ENCODE measurements at regions not wholly inside any gene's neighbourhood (a gene's known extent, or its start where the extent isn't known, plus 50 kb on each side); places are given as distances from the start of the nearest gene placed in this dataset.

DNA sequence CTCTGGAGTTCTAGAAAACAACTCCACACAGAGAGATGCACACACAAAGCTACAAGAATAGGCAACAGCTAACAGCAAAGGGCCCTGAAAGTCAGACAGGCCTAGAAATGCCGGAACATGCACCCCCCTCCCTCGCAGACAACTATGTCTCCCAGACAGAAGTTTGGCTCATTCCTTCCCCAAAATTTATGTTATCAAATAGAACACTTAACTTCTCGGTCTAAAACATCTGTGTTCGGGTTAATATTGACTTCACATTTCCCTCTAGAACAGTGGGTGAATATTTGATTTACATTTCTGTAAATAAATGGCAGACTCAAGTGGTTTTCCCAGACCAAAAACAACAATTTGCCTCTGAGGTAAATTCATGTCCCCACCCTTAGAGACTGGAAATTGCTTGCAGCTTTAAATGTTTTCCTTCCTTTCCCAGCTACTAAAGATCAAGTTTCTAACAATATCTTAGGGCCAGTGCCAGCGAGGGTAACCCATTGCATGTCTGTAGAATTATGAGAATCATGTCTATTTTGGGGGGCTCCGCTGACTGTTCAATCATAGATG, 92.5 kb upstream of the INHBA start:
- no peak for DNase-seq (ENCODE audit: low read depth)

DNA sequence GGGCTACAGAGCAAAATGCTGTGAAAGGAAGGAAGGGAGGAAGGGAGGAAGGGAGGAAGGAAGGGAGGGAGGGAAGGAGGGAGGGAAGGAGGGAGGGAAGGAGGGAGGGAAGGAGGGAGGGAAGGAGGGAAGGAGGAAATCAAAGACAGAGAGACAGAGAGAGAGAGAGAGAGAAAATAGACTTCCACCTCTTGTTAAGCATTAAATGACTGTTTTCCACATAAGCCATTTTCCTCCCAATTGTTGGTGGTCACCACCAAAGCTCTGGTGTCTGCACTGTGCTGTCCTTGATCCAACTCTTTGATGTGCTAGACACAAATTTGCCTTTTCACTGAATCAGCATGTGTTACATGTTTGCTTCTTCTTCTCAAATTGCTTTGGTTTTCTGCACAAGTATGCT, 90.7 kb upstream of the INHBA start:
- no peak for DNase-seq (ENCODE audit: low read depth)

DNA sequence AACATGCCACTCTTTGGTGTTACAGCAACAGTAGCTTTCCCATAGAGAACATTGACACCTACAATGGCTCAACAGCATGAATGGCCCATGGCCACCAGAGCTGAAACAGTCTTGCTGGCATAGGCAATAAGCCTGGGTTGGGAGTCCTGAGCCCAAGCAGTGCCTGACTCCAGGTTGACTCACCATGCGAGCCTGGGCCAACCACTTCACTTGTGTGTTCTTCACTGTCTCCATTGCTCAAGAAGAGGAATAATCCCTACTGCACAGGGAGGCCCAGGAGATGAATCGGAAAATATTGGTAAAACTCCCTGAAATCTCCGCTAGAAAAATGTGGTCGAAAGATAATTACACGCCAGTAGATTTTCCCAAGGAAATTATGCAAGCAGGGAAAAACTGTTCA, 89.2 kb upstream of the INHBA start:
- DNase-seq (ENCODE audit: low read depth) = no peak

DNA sequence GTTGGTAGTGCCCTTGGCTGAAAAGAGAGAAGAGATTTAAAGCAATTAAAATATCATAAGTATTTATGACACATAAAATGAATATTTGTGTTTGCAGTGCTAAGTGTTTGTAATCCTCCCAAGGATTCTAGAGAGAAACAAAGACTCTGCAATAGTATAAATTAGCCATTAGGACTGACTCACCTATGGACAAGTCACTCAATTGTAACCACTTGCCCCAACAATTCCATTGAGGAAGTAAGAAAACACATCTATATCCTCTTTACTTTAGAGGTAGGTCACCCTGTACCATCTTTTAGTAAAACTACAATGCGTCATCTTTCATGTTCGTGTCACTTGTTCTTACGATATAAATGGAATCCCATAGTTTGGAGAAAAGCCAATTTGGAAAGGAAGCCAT, 85.7 kb upstream of the INHBA start:
- no peak for DNase-seq (ENCODE audit: low read depth)

DNA sequence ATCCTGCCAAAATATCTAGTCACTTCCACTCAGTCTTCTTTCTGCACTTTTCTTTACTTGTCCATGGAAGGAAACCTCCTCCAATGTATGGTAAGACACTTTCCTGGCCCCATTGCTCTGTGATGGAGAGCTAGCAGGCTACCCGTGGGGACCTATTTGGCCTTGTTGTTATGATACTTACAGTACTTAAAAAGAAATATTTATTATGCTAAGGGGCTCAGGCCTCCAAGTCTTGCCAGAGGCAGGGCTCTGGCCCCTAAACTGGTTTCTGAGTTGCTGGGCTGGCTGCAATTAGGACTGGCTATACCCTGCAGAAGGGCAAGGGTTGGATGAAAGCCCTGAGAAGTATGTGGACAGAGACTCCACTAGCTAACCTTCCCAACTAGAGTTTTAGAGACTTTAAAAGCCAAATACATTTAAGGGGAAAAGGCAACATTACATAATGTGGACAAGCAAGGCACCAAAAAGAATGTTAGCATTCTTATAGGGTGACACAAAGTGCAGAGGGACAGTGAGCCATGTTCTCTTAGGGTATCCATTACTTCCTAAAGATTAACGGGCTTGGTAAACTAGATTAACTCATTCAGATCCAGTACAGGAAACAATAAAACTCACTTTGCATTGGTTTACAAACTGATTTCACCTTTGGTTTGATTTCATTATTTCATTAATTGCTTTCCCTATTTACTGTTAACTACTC, 84.9 kb upstream of the INHBA start:
- DNase-seq (ENCODE audit: low read depth) = no peak

DNA sequence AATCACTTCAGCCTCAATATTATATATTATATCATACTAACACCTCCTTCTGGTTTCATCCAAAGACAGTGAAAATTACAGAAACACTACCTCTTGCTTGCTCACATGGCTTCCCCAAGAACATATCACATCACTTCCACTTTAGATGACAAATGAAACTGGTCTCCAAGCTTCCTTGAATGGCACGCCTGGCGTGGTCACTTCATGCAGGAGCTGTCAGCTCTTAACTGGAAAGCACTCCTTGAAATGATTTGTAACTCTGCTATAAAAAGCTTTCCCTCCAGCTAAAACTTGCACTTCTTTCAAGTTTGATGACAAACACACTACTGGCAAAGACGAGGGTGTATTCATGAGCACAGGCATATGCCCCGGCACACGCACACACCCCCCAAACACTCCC, 84.1 kb upstream of the INHBA start:
- no peak for DNase-seq (ENCODE audit: low read depth)

DNA sequence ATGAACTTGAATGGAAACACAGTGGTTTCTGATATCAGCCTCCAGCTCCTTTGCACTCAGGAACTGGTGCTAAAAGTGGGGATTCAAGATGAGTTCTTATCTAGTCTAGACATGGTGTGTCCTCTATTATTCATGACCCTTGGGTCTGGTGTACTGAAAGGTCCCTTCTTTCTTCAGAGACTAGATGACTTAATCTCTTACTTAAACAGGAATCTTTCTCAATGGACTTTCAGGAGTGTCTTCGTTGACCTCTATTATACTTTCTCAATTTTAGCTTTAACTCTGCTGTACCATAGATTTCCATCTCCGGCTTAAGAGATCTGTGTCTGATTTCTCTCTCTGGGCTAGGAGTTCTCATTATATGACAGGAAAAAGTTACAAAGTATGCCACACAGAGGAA, 83.5 kb upstream of the INHBA start:
- DNase-seq (ENCODE audit: low read depth) = no peak

DNA sequence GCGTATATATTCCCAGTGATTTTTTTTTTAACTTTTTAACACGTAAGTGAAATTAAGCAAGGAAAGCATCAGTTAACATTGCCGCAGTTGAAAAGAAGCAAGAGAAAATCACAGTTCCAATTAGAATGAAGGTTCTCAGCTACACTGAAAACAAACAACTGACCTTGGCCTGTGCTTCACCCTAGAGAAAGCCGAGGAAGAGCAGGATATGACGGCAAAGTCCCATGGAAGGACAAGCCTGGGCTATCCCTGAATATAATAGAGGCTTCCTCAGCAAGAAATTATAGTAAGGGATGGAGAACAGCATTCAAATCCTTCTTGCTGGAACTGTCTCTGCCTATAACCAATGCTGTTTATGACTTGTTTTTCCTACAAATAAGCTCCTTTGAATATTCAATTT, 83.0 kb upstream of the INHBA start:
- DNase-seq (ENCODE audit: low read depth) = no peak

DNA sequence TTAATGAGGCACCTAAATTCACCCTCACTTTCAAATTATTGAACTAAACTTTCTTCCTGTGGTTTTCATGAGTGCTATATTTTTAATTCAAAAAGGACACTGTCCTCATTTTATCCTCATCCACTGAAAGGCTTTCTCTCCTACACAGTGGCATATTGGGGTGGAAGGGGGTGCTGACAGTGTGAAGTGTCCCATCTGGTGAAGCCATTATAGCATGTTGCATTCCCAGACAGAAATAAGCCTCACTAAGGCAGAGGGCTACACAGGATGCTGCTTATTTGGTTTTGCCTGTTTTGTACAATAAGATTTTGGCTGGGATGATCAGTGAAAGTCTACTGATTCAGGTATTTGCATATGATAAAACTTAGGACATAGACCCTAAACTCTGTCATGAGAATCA, 82.4 kb upstream of the INHBA start:
- no peak for DNase-seq (ENCODE audit: low read depth)

DNA sequence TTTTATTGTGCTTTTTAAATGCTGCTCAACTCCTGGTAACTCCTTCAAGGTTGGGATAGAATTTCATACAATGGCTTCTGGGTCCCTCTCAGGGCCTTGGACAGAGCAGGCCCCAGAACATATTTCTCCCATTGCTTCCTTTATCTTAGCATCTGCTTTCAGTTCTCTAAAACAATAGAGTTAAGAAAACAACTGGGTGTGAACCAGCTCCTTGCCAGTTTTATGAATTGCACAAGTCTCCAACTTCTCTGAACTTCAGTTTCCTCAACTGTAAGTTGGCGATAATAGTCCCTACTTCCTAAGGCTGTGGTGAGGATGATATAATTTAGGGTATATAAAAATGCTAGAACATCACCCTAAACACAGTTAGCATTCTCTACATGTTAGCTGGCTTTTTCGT, 77.0 kb upstream of the INHBA start:
- no peak for DNase-seq (ENCODE audit: low read depth)

DNA sequence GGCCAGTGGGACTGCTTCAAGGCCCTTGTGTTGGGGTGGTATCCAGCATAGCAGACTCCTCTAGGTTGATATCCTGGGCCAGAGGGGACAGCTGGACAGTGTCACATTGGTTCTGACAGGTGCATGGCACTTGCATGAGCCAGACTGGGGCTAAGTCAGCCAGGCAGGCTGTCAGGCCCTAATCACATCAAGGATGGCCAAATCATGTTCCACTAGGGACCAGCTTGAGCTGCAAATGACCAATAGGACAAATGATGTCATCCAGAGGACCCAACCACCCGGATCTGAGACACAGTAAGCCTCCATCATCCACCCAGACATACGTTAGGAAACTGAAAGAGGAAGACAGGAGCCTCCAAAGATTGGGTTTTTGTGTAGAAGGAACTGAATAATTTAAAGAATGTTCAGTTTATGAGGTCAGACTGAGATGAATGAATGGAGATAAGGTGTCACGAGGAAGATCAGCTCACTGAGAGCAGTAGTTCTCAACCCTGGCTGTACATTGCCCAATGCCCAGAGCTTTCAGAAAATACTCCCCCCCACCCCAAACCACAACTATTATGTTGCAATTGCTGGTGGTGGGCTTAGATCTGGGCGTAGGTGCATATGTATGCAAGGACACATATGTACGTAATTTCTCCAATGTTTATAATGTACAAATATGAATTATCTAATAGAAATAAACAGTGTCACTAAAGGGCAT, 75.2 kb upstream of the INHBA start:
- DNase-seq (ENCODE audit: low read depth) = no peak

DNA sequence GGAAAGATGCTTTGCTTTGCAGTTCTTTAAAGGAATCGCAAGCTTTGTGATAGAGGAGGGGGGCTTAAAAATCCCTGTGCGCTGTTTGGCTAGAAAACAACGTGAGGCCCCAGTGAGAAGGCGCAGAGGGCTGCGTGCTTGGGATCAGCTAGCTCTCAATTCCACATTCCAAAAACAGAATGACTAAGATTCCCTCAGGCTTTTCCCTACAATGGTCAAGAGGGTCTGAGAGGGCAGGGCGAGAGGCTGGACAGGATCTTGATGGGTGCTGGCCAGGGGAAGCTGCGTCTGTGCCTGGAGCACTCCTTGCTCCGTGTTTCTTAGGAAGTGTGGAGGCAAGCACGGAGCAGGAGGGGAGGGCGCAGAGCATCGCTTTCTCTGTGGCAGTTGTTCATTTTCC, 72.1 kb upstream of the INHBA start:
- no peak for DNase-seq (ENCODE audit: low read depth)

DNA sequence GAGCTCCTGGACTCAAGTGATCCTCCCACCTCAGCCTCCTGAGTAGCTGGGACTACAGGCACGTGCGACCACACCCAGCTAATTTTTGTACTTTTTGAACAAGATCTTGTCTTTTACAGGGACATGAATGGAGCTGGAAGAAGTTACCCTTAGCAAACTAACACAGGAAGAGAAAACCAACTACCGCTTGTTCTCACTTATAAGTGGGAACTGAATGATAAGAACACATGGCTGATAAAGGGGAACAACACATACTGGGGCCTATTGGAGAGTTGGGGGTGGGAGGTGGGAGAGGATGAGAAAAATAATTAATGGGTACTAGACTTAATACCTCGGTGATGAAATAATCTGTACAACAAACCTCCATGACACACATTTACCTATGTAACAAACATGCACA, 70.9 kb upstream of the INHBA start:
- DNase-seq (ENCODE audit: low read depth) = no peak

DNA sequence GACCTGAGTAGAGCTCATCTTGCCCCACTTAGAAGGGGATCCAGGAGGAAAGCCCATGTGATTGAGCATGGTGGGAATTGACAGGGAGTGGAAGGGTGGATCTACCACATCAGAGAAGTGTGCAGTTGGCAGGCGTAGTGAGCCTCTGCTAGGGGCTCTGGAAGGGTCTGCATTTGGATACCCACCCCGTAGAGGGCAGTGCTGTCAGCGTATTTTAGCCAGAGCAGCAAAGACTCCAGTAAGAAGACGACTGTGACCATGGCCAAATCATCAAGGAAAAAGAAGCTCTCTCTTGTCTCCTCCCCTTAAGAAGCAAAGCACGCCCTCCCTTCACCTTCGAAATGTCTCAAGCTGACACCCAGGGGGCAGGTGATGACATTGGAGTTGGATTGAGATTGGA, 68.8 kb upstream of the INHBA start:
- no peak for DNase-seq (ENCODE audit: low read depth)

DNA sequence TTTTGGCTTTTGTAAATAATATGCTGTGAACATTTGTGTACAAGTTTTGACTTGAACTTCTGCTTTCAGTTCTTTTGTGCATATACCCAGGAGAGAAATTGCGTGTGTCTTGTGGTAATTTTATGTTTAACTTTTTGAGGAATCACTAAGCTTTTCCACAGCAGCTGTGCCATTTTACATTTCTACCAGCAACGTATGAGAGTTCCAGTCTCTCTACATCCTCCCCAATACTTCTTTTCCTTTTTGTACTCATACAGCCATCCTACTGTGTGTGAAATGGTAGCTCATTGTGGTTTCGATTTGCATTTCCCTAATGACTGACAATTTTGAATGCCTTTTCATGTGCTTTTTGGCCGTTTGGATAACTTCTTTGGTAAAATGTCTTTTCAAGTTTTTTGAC, 66.3 kb upstream of the INHBA start:
- DNase-seq (ENCODE audit: low read depth) = no peak

DNA sequence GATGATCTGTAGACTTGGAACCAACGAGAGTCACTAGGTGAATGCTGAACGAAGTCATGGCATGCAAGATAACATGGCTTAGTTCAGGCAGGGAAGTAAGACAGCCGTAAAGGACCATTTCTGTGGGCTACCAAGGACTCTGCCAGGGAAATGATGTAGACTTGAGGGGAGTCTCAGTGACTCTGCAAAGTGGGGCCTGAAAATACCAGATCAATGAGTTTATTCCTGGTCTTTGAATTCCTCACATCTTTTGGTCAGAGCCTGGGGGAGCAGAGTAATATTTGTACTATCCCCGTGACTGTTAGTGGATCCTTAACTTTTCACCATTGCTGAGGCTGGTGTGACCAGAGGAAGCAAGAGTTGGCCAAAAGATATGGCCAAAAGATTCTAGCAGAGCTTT, 60.7 kb upstream of the INHBA start:
- DNase-seq (ENCODE audit: low read depth) = no peak

DNA sequence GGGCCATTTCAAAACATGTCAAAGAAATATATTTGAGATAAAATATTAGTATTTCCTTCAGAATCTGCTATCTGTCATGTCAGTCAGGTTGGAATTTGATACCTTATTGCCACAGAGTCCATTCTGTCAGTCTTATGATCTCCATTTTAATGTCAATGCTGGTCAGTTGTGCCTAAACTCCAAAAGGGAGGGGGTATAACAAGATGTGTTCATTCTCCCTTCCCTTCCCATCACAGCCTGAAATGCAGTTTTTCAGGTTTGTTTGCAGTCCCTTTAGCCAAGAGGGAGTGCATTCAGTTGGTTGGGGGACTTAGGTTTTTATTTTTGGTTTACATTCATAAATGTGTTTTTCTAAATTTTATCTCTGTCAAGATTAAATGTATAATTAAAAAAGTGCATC, 59.8 kb upstream of the INHBA start:
- no peak for DNase-seq (ENCODE audit: low read depth)

DNA sequence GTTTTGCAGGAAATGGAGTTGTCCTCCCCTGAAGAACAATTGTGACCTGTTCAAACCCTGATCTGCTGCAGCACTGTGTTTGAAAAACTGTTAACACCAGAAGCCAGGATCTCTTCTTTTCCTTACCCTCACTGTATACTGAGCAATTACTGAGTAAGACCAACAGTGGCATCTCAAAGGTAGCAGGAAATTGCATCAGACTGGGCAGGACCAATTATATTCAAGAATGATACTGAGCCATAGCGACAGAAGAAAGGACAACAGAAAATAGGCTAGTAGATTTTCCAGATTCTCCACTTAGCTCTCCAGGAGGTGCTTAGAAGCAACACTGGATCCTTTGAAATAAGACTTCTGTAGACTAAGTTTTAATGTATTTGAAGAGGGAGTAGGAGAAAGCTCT, 57.4 kb upstream of the INHBA start:
- DNase-seq (ENCODE audit: low read depth) = no peak

DNA sequence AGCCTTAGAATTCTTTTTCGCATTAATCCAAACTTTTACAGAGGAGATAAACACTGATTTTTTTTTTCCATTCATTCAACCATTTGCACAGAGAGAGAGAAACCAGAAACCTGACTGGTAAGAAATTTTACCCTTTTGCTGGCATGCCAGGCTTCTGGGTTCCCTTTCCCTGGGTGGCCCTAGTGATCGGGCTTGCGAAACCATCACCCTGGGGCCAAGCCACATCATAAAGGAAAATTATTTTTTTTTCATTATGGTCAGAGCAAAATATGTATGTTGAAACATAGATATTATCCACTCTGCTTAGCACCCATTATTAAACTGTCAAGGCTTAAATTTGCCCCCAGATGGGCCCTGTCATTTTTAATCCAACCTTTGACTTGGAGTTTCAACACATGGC, 55.4 kb upstream of the INHBA start:
- no peak for DNase-seq (ENCODE audit: low read depth)

DNA sequence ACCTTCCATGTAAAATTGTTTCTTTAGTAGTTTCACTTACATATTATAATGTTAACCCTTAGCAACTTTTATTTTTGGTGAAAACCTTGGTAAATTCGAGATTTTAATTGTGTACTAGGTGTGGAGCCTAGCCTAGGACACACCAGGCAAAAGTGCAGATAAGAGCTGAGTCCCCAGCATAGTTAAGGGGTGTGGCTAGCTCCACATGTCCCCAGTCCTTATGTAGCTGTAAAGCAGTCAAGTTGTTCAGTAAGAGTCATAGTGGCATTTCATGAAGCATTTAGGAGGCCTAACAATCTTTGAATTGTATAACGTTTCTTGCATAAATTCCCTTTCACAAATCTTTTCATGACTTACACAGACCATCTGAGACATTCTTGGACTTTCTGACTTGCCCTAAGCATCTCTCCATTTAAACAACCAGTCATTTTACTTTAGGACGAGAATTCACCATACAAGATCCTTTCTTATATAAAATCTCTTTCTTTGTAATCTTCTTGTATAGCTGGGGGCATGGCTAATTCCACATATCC, 53.8 kb upstream of the INHBA start:
- no peak for DNase-seq (ENCODE audit: low read depth)

DNA sequence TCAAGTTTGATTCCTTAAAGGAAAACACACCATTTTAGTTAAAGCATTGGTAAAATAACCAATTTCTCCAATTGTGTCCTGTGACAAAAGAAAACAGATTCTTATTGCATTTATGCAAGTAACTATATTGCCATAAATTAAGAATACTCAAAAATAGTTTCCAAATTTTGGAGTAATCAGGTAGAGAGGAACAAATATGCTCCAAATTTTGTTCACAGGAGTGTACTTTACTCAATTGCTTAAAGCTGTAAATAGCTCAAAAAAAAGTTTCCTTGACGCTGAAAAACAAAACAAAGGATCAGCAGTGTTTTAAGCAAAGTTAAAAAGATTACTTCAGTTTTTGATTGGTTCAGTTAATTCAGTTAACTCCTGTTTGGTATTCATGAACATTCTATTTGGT, 52.2 kb upstream of the INHBA start:
- DNase-seq (ENCODE audit: low read depth) = no peak

DNA sequence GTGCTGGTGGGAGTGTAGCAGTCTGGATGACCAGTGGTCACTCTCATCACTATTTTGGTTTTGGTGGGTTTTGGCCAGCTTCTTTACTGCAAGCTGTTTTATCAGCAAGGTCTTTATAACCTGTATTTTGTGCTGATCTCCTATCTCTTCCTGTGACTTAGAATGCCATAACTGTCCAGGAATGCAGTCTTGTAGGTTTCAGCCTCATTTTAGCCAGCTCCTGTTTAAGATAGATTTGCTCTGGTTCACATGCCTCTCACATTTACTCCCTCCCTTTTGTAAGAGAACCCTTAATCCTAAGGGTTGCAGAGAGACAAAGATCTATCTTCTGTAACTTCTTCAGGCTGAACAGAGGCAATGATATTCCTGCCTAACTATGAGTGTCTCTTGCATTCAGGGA, 51.2 kb upstream of the INHBA start:
- DNase-seq (ENCODE audit: low read depth) = no peak
